Keratinocyte (primary cell): ENCODE measurements at regions not wholly inside any gene's neighbourhood (a gene's known extent, or its start where the extent isn't known, plus 50 kb on each side); places are given as distances from the start of the nearest gene placed in this dataset.

Experiments used
- DNase-seq: peaks from one replicate; pipeline ENCODE4 v3.0.0-alpha.2; 2011; ENCODE audit warnings: low read depth, missing footprints, low spot score
- FAIRE-seq: peaks from 2 replicates; lab custom pipeline; 2011; peaks lifted over from hg19 to GRCh38; lab: Jason Lieb, UNC
- H2AFZ ChIP-seq: 2 replicates; pipeline ENCODE4 v1.6.0; 2012; ENCODE audit warnings: low read length, control low read depth, inconsistent platforms; ENCODE audit not compliant: control insufficient read depth
- H3K27ac ChIP-seq: 2 replicates; pipeline ENCODE4 v1.5.1; 2011; ENCODE audit warnings: low read length; ENCODE audit not compliant: control insufficient read depth, insufficient read depth
- H3K27me3 ChIP-seq: 3 replicates; pipeline ENCODE4 v1.6.0; 2011; ENCODE audit warnings: low read length; ENCODE audit not compliant: control insufficient read depth, insufficient read depth; ENCODE audit errors: extremely low read depth
- H3K36me3 ChIP-seq, 2 experiments: 2 replicates in 1 of 2; 3 replicates in 1 of 2; pipeline ENCODE4 v1.5.1; 2011; ENCODE audit warnings: low read length in 2 of 2, mild to moderate bottlenecking in 1 of 2; ENCODE audit not compliant: control insufficient read depth in 2 of 2, insufficient read depth in 2 of 2; ENCODE audit errors: extremely low read depth in 1 of 2
- H3K4me1 ChIP-seq: 3 replicates; pipeline ENCODE4 v1.5.1; 2011; ENCODE audit warnings: low read length; ENCODE audit not compliant: control insufficient read depth, insufficient read depth; ENCODE audit errors: extremely low read depth
- H3K4me2 ChIP-seq: 3 replicates; pipeline ENCODE4 v1.6.0; 2011; ENCODE audit warnings: low read depth, low read length; ENCODE audit not compliant: control insufficient read depth, insufficient read depth; ENCODE audit errors: extremely low read depth
- H3K4me3 ChIP-seq, 3 experiments: fragments of 200-600 bp in 1 of 3; sonication (generic) in 1 of 3; 2 replicates in 2 of 3; 3 replicates in 1 of 3; pipeline ENCODE4 v1.5.1; 2011 to 2016; ENCODE audit warnings: low read length in 3 of 3, mild to moderate bottlenecking in 3 of 3, control low read depth in 2 of 3, inconsistent platforms in 1 of 3, low read depth in 1 of 3, mixed read lengths in 1 of 3, mixed run types in 1 of 3, moderate library complexity in 1 of 3; ENCODE audit not compliant: control insufficient read depth in 2 of 3, insufficient read depth in 2 of 3; ENCODE audit errors: extremely low read depth in 1 of 3
- H3K79me2 ChIP-seq: 2 replicates; pipeline ENCODE4 v1.6.0; 2012; ENCODE audit warnings: low read length; ENCODE audit not compliant: control insufficient read depth, insufficient read depth
- H3K9ac ChIP-seq: 3 replicates; pipeline ENCODE4 v1.6.0; 2011; ENCODE audit warnings: low read length; ENCODE audit not compliant: control insufficient read depth, insufficient read depth; ENCODE audit errors: extremely low read depth
- H3K9me1 ChIP-seq: 3 replicates; pipeline ENCODE4 v1.6.0; 2011; ENCODE audit warnings: low read length; ENCODE audit not compliant: control insufficient read depth, insufficient read depth; ENCODE audit errors: extremely low read depth
- H3K9me3 ChIP-seq: 2 replicates; pipeline ENCODE4 v1.5.1; 2012; ENCODE audit warnings: low read depth, low read length; ENCODE audit not compliant: control insufficient read depth
- H4K20me1 ChIP-seq: 3 replicates; pipeline ENCODE4 v1.6.0; 2011; ENCODE audit warnings: low read length; ENCODE audit not compliant: control insufficient read depth, insufficient read depth; ENCODE audit errors: extremely low read depth
- CTCF ChIP-seq, 3 experiments: IDR thresholded peaks in 1 of 3; conservative IDR thresholded peaks in 1 of 3; optimal IDR thresholded peaks in 1 of 3; 2 replicates in 2 of 3; 3 replicates in 1 of 3; pipeline versions ENCODE3 to v1.5.1; 2011; ENCODE audit warnings: low read length in 3 of 3, mild to moderate bottlenecking in 3 of 3, moderate library complexity in 2 of 3, control low read depth in 1 of 3, inconsistent platforms in 1 of 3; ENCODE audit not compliant: insufficient read depth in 2 of 3; ENCODE audit errors: extremely low read depth in 1 of 3
- EZH2 ChIP-seq: IDR thresholded peaks from one replicate; pipeline ENCODE4 v1.6.1; 2012; ENCODE audit warnings: inconsistent platforms, mild to moderate bottlenecking, low read length, moderate library complexity
- dilution Hi-C: fragments of 300-500 bp; cut with MboI; formaldehyde crosslinking; loops from one replicate; pipeline ENCODE4 v1.7.0; 2020; ENCODE audit warnings: low sequenced_read_pairs; ENCODE audit not compliant: extremely low pct_ligation_motif_present

GRCh38 chr4:18923496-18924161 lies 902.1 kb upstream of the LCORL start:
- dilution Hi-C loops: no loop called here
- no peak for FAIRE-seq

GRCh38 chr4:18917689-18918088 lies 896.1 kb upstream of the LCORL start:
- Histone ChIP-seq H3K36me3 (no peaks in the 10 kb centered on the region), H3K4me1 (peaks cover 10% of the 10 kb centered on the region), H2AFZ (no peak overlapping the region), H3K27ac (no peak overlapping the region), H3K4me3 (no peak overlapping the region), H3K4me2 (no peak overlapping the region), H3K9ac (no peak overlapping the region), H3K9me1 (no peaks in the 10 kb centered on the region), H3K27me3 (no peaks in the 10 kb centered on the region), H4K20me1 (no peaks in the 10 kb centered on the region), H3K79me2 (no peaks in the 10 kb centered on the region), H3K9me3 (peaks cover 2% of the 10 kb centered on the region)
- TF ChIP-seq EZH2 (no peak), CTCF (optimal IDR thresholded peaks at IDR 0.05 in 1 of 3, IDR thresholded peaks at IDR 0.05 in 1 of 3, conservative IDR thresholded peaks at IDR 0.05 in 1 of 3; ENCODE audit: extremely low read depth in 1 of 3, insufficient read depth in 2 of 3, low read length in 3 of 3) (no peak)
- DNase-seq: no peak
- FAIRE-seq: no peak
- dilution Hi-C loops: no loop called here

More at GRCh38 chr4:18923496-18924161, 902.1 kb upstream of the LCORL start:
- no peaks in the 10 kb centered on the region for H3K36me3 ChIP-seq
- H3K27ac ChIP-seq: no peak overlapping the region
- no peak overlapping the region for H3K4me2 ChIP-seq
- H3K79me2 ChIP-seq: no peaks in the 10 kb centered on the region
- H3K27me3 ChIP-seq: no peaks in the 10 kb centered on the region
- no peaks in the 10 kb centered on the region for H3K4me1 ChIP-seq
- no peak overlapping the region for H2AFZ ChIP-seq
- H4K20me1 ChIP-seq: no peaks in the 10 kb centered on the region
- H3K9me3 ChIP-seq: no peaks in the 10 kb centered on the region
- no peak for TF ChIP-seq EZH2
- no peak for TF ChIP-seq CTCF (optimal IDR thresholded peaks at IDR 0.05 in 1 of 3, IDR thresholded peaks at IDR 0.05 in 1 of 3, conservative IDR thresholded peaks at IDR 0.05 in 1 of 3; ENCODE audit: extremely low read depth in 1 of 3, insufficient read depth in 2 of 3, low read length in 3 of 3)
- H3K9ac ChIP-seq: no peak overlapping the region
- H3K9me1 ChIP-seq: no peaks in the 10 kb centered on the region
- no peak overlapping the region for H3K4me3 ChIP-seq
- DNase-seq: no peak
